ENCODE measurements at regions not wholly inside any gene's neighbourhood (a gene's known extent, or its start where the extent isn't known, plus 50 kb on each side); places are given as distances from the start of the nearest gene placed in this dataset.

- Histone ChIP-seq H3K27me3 (ENCODE audit: control insufficient read depth, low read length) (no peaks in the 10 kb centered on the region), H4K20me1 (ENCODE audit: control insufficient read depth, insufficient read depth, low read depth, low read length) (no peaks in the 10 kb centered on the region), H3K9me3 (ENCODE audit: control insufficient read depth, insufficient read depth, low read length) (no peaks in the 10 kb centered on the region), H3K27ac (ENCODE audit: low read depth, low read length) (no peak overlapping the region), H3K79me2 (ENCODE audit: control insufficient read depth, low read length) (no peaks in the 10 kb centered on the region), H3K4me3 (ENCODE audit: low read length) (no peak overlapping the region), H3K4me1 (ENCODE audit: control insufficient read depth, low read length) (no peaks in the 10 kb centered on the region), H3K36me3 (ENCODE audit: control insufficient read depth, low read length) (no peaks in the 10 kb centered on the region), H3K4me2 (ENCODE audit: low read length) (no peak overlapping the region), H3F3A (ENCODE audit: control insufficient read depth, insufficient read depth) (no peaks in the 10 kb centered on the region), H3K9me2 (replicated peaks; ENCODE audit: control insufficient read depth, low read length) (no peaks in the 10 kb centered on the region)
- TF ChIP-seq EZH2phosphoT487 (IDR thresholded peaks at IDR 0.05; ENCODE audit: borderline replicate concordance, low read length) (no peak), CTCF (IDR thresholded peaks at IDR 0.05; ENCODE audit: low read depth, low read length, poor library complexity, severe bottlenecking) (no peak)
These were observed 429.0 kb upstream of the MIR17HG start for GRCh38 chr13:90918536-90918935.

DNA sequence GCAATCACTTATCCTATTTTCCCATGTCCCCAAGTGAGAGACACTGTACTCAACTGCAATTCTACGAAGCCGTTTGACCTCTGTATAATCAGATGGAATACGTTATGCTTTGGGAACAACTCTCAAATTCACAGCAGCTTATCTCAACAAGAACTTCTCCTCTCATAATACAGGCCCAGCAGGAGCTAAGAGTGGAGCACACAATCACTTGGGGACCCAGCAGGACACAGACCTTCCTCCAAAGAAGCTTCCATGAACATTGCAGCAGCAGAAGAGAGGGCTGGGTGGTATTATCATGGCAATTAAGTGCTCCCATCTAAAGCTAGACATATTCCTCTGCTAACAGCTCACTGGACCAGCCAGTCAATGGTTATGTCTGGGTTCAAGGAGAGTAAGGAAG is 428.3 kb upstream of the MIR17HG start:
- Histone ChIP-seq H3K4me2 (ENCODE audit: low read length) (no peak overlapping the region), H3K4me1 (ENCODE audit: control insufficient read depth, low read length) (no peaks in the 10 kb centered on the region), H3F3A (ENCODE audit: control insufficient read depth, insufficient read depth) (no peaks in the 10 kb centered on the region), H3K36me3 (ENCODE audit: control insufficient read depth, low read length) (no peaks in the 10 kb centered on the region), H4K20me1 (ENCODE audit: control insufficient read depth, insufficient read depth, low read depth, low read length) (no peaks in the 10 kb centered on the region), H3K9me2 (replicated peaks; ENCODE audit: control insufficient read depth, low read length) (no peaks in the 10 kb centered on the region), H3K27me3 (ENCODE audit: control insufficient read depth, low read length) (no peaks in the 10 kb centered on the region), H3K27ac (ENCODE audit: low read depth, low read length) (no peak overlapping the region), H3K79me2 (ENCODE audit: control insufficient read depth, low read length) (no peaks in the 10 kb centered on the region), H3K9me3 (ENCODE audit: control insufficient read depth, insufficient read depth, low read length) (no peaks in the 10 kb centered on the region), H3K4me3 (ENCODE audit: low read length) (no peak overlapping the region)
- no peak for TF ChIP-seq EZH2phosphoT487 (IDR thresholded peaks at IDR 0.05; ENCODE audit: borderline replicate concordance, low read length)
- no peak for TF ChIP-seq CTCF (IDR thresholded peaks at IDR 0.05; ENCODE audit: low read depth, low read length, poor library complexity, severe bottlenecking)

DNA sequence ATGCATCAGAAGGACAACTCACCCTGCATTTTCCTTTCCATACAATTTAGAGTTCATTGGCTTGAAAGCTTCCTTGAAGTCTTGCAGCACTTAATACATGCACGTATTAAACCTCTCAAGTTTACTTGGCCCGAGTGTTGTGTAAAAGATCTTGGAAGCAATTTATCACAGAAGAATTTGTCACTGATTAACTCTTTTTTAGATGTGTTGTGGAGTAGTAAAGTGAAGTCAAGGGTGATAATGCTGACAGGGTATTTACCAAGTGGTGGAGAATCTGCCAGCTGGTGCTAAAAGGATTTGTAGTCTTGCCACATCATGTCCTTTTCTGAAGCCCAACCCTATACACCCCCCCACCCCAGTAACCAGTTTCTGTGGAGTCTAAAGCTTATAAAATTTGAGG is 421.0 kb upstream of the MIR17HG start:
- Histone ChIP-seq H3K4me2 (ENCODE audit: low read length) (no peak overlapping the region), H3K9me3 (ENCODE audit: control insufficient read depth, insufficient read depth, low read length) (no peaks in the 10 kb centered on the region), H3K9me2 (replicated peaks; ENCODE audit: control insufficient read depth, low read length) (no peaks in the 10 kb centered on the region), H3F3A (ENCODE audit: control insufficient read depth, insufficient read depth) (no peaks in the 10 kb centered on the region), H3K79me2 (ENCODE audit: control insufficient read depth, low read length) (no peaks in the 10 kb centered on the region), H3K4me3 (ENCODE audit: low read length) (no peak overlapping the region), H3K4me1 (ENCODE audit: control insufficient read depth, low read length) (no peaks in the 10 kb centered on the region), H4K20me1 (ENCODE audit: control insufficient read depth, insufficient read depth, low read depth, low read length) (no peaks in the 10 kb centered on the region), H3K27me3 (ENCODE audit: control insufficient read depth, low read length) (no peaks in the 10 kb centered on the region), H3K36me3 (ENCODE audit: control insufficient read depth, low read length) (no peaks in the 10 kb centered on the region), H3K27ac (ENCODE audit: low read depth, low read length) (no peak overlapping the region)
- TF ChIP-seq EZH2phosphoT487 (IDR thresholded peaks at IDR 0.05; ENCODE audit: borderline replicate concordance, low read length) (no peak), CTCF (IDR thresholded peaks at IDR 0.05; ENCODE audit: low read depth, low read length, poor library complexity, severe bottlenecking) (no peak)

- no peaks in the 10 kb centered on the region for H3K4me1 ChIP-seq (ENCODE audit: control insufficient read depth, low read length)
- no peak overlapping the region for H3K4me2 ChIP-seq (ENCODE audit: low read length)
- H4K20me1 ChIP-seq (ENCODE audit: control insufficient read depth, insufficient read depth, low read depth, low read length) = no peaks in the 10 kb centered on the region
- H3K79me2 ChIP-seq (ENCODE audit: control insufficient read depth, low read length) = no peaks in the 10 kb centered on the region
- no peak overlapping the region for H3K27ac ChIP-seq (ENCODE audit: low read depth, low read length)
- H3K4me3 ChIP-seq (ENCODE audit: low read length) = no peak overlapping the region
- no peaks in the 10 kb centered on the region for H3F3A ChIP-seq (ENCODE audit: control insufficient read depth, insufficient read depth)
- H3K9me3 ChIP-seq (ENCODE audit: control insufficient read depth, insufficient read depth, low read length) = no peaks in the 10 kb centered on the region
- TF ChIP-seq CTCF (IDR thresholded peaks at IDR 0.05; ENCODE audit: low read depth, low read length, poor library complexity, severe bottlenecking) (no peak), EZH2phosphoT487 (IDR thresholded peaks at IDR 0.05; ENCODE audit: borderline replicate concordance, low read length) (no peak)
- no peaks in the 10 kb centered on the region for H3K36me3 ChIP-seq (ENCODE audit: control insufficient read depth, low read length)
- H3K9me2 ChIP-seq (replicated peaks; ENCODE audit: control insufficient read depth, low read length) = no peaks in the 10 kb centered on the region
- no peaks in the 10 kb centered on the region for H3K27me3 ChIP-seq (ENCODE audit: control insufficient read depth, low read length)
These were observed 419.4 kb upstream of the MIR17HG start for GRCh38 chr13:90928109-90928508.
